GM12878 (cell line): ENCODE measurements at regions not wholly inside any gene's neighbourhood (a gene's known extent, or its start where the extent isn't known, plus 50 kb on each side); places are given as distances from the start of the nearest gene placed in this dataset.

Source experiments
- ATAC-seq: fragments of 200-7000 bp; cut with Tn5 transposase; 3 replicates; pipeline ENCODE4 v1.9.1; 2020; ENCODE audit warnings: mild to moderate bottlenecking, moderate library complexity
- BruUV-seq: library from RNA; stranded (reverse); fragments of 400-500 nt; replicated peaks from 2 replicates; lab custom pipeline; 2021; lab: Mats Ljungman, UMichigan
- CTCF ChIA-PET: fragments of 300-600 bp; sonication (Branson Sonifier 250); formaldehyde crosslinking; extraction: SDS; loops from one replicate; lab custom pipeline; 2021; ENCODE audit warnings: inconsistent platforms; lab: Yijun Ruan, JAX
- POLR2A ChIA-PET: fragments of 350-600 bp; formaldehyde crosslinking; extraction: SDS; loops from one replicate; lab custom pipeline; 2021; ENCODE audit warnings: inconsistent platforms; lab: Charles Lee
- RAD21 ChIA-PET: fragments of 300-600 bp; sonication (Branson Sonifier 250); formaldehyde crosslinking; loops from one replicate; lab custom pipeline; 2023; ENCODE audit warnings: antibody characterized with exemption; ENCODE audit not compliant: unreplicated experiment; lab: Charles Lee
- SMC1A ChIA-PET: fragments of 300-600 bp; sonication (Branson Sonifier 250); formaldehyde crosslinking; loops from one replicate; lab custom pipeline; 2023; ENCODE audit not compliant: unreplicated experiment, uncharacterized antibody; lab: Charles Lee
- DNase-seq: peaks from one replicate; pipeline ENCODE4 v3.0.0-alpha.2; 2011; ENCODE audit warnings: low read depth, low spot score
- FAIRE-seq: peaks from 3 replicates; lab custom pipeline; 2011; peaks lifted over from hg19 to GRCh38; lab: Jason Lieb, UNC
- H2AFZ ChIP-seq: 2 replicates; pipeline ENCODE4 v1.6.0; 2011; ENCODE audit warnings: low read depth, low read length, control low read depth; ENCODE audit not compliant: control insufficient read depth
- H3K27ac ChIP-seq: 2 replicates; pipeline ENCODE4 v1.5.1; 2011; ENCODE audit warnings: control low read depth; ENCODE audit not compliant: control insufficient read depth, insufficient read depth
- H3K27me3 ChIP-seq, 2 experiments: replicated peaks in 1 of 2; 2 replicates each; pipeline versions ENCODE4 v1.6.0 to v1.6.1; 2011; ENCODE audit warnings: low read length in 1 of 2; ENCODE audit not compliant: control insufficient read depth in 2 of 2, insufficient read depth in 2 of 2
- H3K36me3 ChIP-seq, 2 experiments: 2 replicates each; pipeline ENCODE4 v1.5.1; 2011; ENCODE audit warnings: low read length in 1 of 2; ENCODE audit not compliant: control insufficient read depth in 2 of 2, insufficient read depth in 2 of 2
- H3K4me1 ChIP-seq: 2 replicates; pipeline ENCODE4 v1.6.1; 2011; ENCODE audit warnings: mild to moderate bottlenecking, low read length, moderate library complexity, mixed read lengths; ENCODE audit not compliant: control insufficient read depth, insufficient read depth
- H3K4me2 ChIP-seq: 2 replicates; pipeline ENCODE4 v1.6.0; 2011; ENCODE audit warnings: control low read depth; ENCODE audit not compliant: control insufficient read depth, insufficient read depth
- H3K4me3 ChIP-seq: fragments of 200-600 bp; sonication (generic); 2 replicates; pipeline ENCODE4 v1.5.1; 2016
- H3K79me2 ChIP-seq: 2 replicates; pipeline ENCODE4 v1.6.0; 2011; ENCODE audit warnings: low read length; ENCODE audit not compliant: control insufficient read depth, insufficient read depth
- H3K9ac ChIP-seq: 2 replicates; pipeline ENCODE4 v1.8.0; 2011; ENCODE audit warnings: low read length, control low read depth, mixed read lengths; ENCODE audit not compliant: control insufficient read depth, insufficient read depth
- H3K9me3 ChIP-seq: replicated peaks from 3 replicates; pipeline ENCODE4 v1.5.1; 2011; ENCODE audit warnings: mild to moderate bottlenecking, low read length; ENCODE audit not compliant: control insufficient read depth, insufficient read depth
- H4K20me1 ChIP-seq: 2 replicates; pipeline ENCODE4 v1.6.0; 2011; ENCODE audit not compliant: control insufficient read depth, insufficient read depth
- ATF2 ChIP-seq: IDR thresholded peaks from 2 replicates; pipeline ENCODE4 v1.6.1; 2012; ENCODE audit warnings: low read length, inconsistent platforms
- CBFB ChIP-seq: IDR thresholded peaks from 2 replicates; pipeline ENCODE4 v1.6.1; 2016; ENCODE audit warnings: antibody characterized with exemption, low read depth
- CEBPZ ChIP-seq: fragments of 150-350 bp; IDR thresholded peaks from 2 replicates; pipeline ENCODE4 v1.6.1; 2016; ENCODE audit warnings: low read depth, low read length
- EZH2 ChIP-seq: IDR thresholded peaks from 2 replicates; pipeline ENCODE4 v1.6.1; 2012; ENCODE audit warnings: low read depth, mild to moderate bottlenecking, control low read depth, inconsistent platforms, low read length, borderline replicate concordance; ENCODE audit not compliant: control insufficient read depth
- FOS ChIP-seq: IDR thresholded peaks from 3 replicates; pipeline ENCODE4 v1.6.1; 2011; ENCODE audit warnings: borderline replicate concordance; ENCODE audit not compliant: insufficient read length; ENCODE audit errors: extremely low read depth
- IRF3 ChIP-seq: fragments of 450-650 bp; IDR thresholded peaks from 2 replicates; pipeline ENCODE4 v1.6.1; 2014; ENCODE audit warnings: mild to moderate bottlenecking
- MEF2A ChIP-seq: IDR thresholded peaks from 2 replicates; pipeline ENCODE4 v1.6.1; 2011; ENCODE audit warnings: low read depth, mild to moderate bottlenecking, low read length, moderate library complexity; ENCODE audit not compliant: insufficient read depth
- MTA3 ChIP-seq: IDR thresholded peaks from 2 replicates; pipeline ENCODE4 v1.6.1; 2012; ENCODE audit warnings: low read length, inconsistent platforms, borderline replicate concordance
- PAX8 ChIP-seq: fragments of 450-650 bp; IDR thresholded peaks from 2 replicates; pipeline ENCODE4 v1.6.1; 2017; ENCODE audit warnings: mild to moderate bottlenecking, moderate library complexity
- POU2F2 ChIP-seq: IDR thresholded peaks from 3 replicates; pipeline ENCODE4 v1.6.1; 2011; ENCODE audit warnings: low read depth, mild to moderate bottlenecking, low read length, borderline replicate concordance
- RBBP5 ChIP-seq: fragments of 200-600 bp; sonication (generic); conservative IDR thresholded peaks from 2 replicates; pipeline ENCODE4 v1.6.1; 2016
- RFX5 ChIP-seq: IDR thresholded peaks from 2 replicates; pipeline ENCODE4 v1.6.1; 2011; ENCODE audit warnings: low read depth, low read length, improper control_type of control experiment
- SMAD5 ChIP-seq: IDR thresholded peaks from 2 replicates; pipeline ENCODE4 v1.6.1; 2016; ENCODE audit warnings: antibody characterized with exemption, low read depth
- TCF3 ChIP-seq: IDR thresholded peaks from 2 replicates; pipeline ENCODE4 v1.6.1; 2012; ENCODE audit warnings: low read depth, mild to moderate bottlenecking, low read length, borderline replicate concordance; ENCODE audit not compliant: insufficient read depth
- ZBTB4 ChIP-seq: fragments of 450-650 bp; formaldehyde crosslinking; IDR thresholded peaks from 2 replicates; pipeline ENCODE4 v1.4.0; 2022; ENCODE audit warnings: mild to moderate bottlenecking, moderate library complexity
- WGBS: methylation state at CpG from one replicate; pipeline ENCODE4 v1.1.6; 2016; ENCODE audit warnings: low lambda C conversion rate; ENCODE audit not compliant: insufficient replicate concordance, insufficient coverage; ENCODE audit errors: missing lambda C conversion rate; 5-methylcytosine and 5-hydroxymethylcytosine counted together
- in situ Hi-C: fragments of 300-500 bp; cut with MboI; formaldehyde crosslinking; loops from 9 replicates; pipeline ENCODE4 v1.14.3; 2018; ENCODE audit warnings: mixed read lengths
- intact Hi-C: fragments of 100-400 bp; cut with micrococcal nuclease; formaldehyde crosslinking; loops from one replicate; pipeline ENCODE4 v1.14.2; 2022; ENCODE audit not compliant: unreplicated experiment

- TF ChIP-seq IRF3 (no peak), CEBPZ (no peak), MEF2A (no peak)
Observed at GRCh38 chr2:890214-890613, 60.4 kb upstream of the SNTG2 start (continued).

- in situ Hi-C loops = no loop called here
- H2AFZ ChIP-seq = no peak overlapping the region
- no peaks in the 10 kb centered on the region for H3K79me2 ChIP-seq
- no peak overlapping the region for H3K9ac ChIP-seq
- no peak for ATAC-seq
- ChIA-PET POLR2A (no interaction called here), RAD21 (no interaction called here), CTCF (no interaction called here), SMC1A (no interaction called here)
- no peaks in the 10 kb centered on the region for H3K4me1 ChIP-seq
- no peak for DNase-seq
- FAIRE-seq = no peak
- no peaks in the 10 kb centered on the region; the same call in 2 of the 3 replicates for H3K9me3 ChIP-seq
- no peak overlapping the region for H3K4me2 ChIP-seq
- no peaks in the 10 kb centered on the region for H4K20me1 ChIP-seq
- H3K27ac ChIP-seq = no peak overlapping the region
- WGBS = 42% methylated on average over 14 of the region's 14 CpGs
- no TSS peak for BruUV-seq
- no peak overlapping the region for H3K4me3 ChIP-seq
- H3K36me3 ChIP-seq = no peaks in the 10 kb centered on the region
- intact Hi-C loops = no loop called here
- no peaks in the 10 kb centered on the region for H3K27me3 ChIP-seq
- no peak for TF ChIP-seq SMAD5
- no peak for TF ChIP-seq MTA3
- TF ChIP-seq POU2F2 = no peak
- no peak for TF ChIP-seq ATF2
- TF ChIP-seq TCF3 = no peak
- no peak for TF ChIP-seq CBFB
- no peak for TF ChIP-seq FOS
- TF ChIP-seq RBBP5 = no peak
- no peak for TF ChIP-seq PAX8
- no peak for TF ChIP-seq ZBTB4 (CRISPR knock-in tag)
- no peak for TF ChIP-seq RFX5
- TF ChIP-seq EZH2 = no peak
Observed at GRCh38 chr2:888906-889566, 61.6 kb upstream of the SNTG2 start.
